Osteocyte (in vitro differentiated cells): ENCODE measurements at regions not wholly inside any gene's neighbourhood (a gene's known extent, or its start where the extent isn't known, plus 50 kb on each side); places are given as distances from the start of the nearest gene placed in this dataset.

Experiments
- DNase-seq: peaks from one replicate; pipeline ENCODE4 v3.0.0; 2021; ENCODE audit warnings: mixed read lengths; ENCODE audit not compliant: unreplicated experiment; ENCODE audit errors: extremely low spot score
- H3K27ac Mint-ChIP-seq: one replicate; pipeline ENCODE4 v1.8.0; 2021; ENCODE audit warnings: mild to moderate bottlenecking, mixed read lengths; ENCODE audit not compliant: unreplicated experiment
- H3K27me3 Mint-ChIP-seq: one replicate; pipeline ENCODE4 v1.8.0; 2021; ENCODE audit warnings: mixed read lengths; ENCODE audit not compliant: unreplicated experiment
- H3K36me3 Mint-ChIP-seq: one replicate; pipeline ENCODE4 v1.8.0; 2021; ENCODE audit warnings: mixed read lengths; ENCODE audit not compliant: unreplicated experiment
- H3K4me1 Mint-ChIP-seq: one replicate; pipeline ENCODE4 v1.8.0; 2021; ENCODE audit warnings: mixed read lengths; ENCODE audit not compliant: unreplicated experiment
- H3K4me3 Mint-ChIP-seq: one replicate; pipeline ENCODE4 v1.8.0; 2021; ENCODE audit warnings: mild to moderate bottlenecking, moderate library complexity, mixed read lengths; ENCODE audit not compliant: unreplicated experiment
- H3K9me3 Mint-ChIP-seq: one replicate; pipeline ENCODE4 v1.8.0; 2021; ENCODE audit warnings: mixed read lengths; ENCODE audit not compliant: unreplicated experiment
- CTCF ChIP-seq: fragments of 200-600 bp; sonication (generic); IDR thresholded peaks from 2 replicates; pipeline ENCODE4 v1.5.0; 2021; ENCODE audit warnings: antibody characterized with exemption, mild to moderate bottlenecking, moderate library complexity

DNA sequence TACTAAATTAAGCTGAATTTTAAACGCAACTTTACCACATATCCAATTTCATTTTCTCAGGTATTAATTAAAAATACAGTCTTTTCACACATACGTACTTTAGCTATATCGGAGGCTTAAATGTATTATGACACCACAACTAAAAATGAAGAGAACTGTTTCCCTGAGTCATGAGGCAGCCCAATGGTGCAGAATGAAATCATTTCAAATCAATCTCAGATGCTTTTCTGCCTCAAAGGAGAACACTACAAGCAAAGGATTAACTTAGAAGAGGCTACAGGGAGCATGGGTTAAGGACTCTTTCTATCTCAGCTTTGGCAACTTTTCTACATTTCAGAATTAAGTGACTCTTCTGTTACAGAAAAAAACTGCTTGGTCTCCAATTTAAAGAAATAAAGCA is 516.3 kb upstream of the HTR2A start:
- no peaks in the 10 kb centered on the region for H3K36me3 Mint-ChIP-seq
- no peak overlapping the region for H3K4me3 Mint-ChIP-seq
- H3K27me3 Mint-ChIP-seq = no peaks in the 10 kb centered on the region
- no peak for TF ChIP-seq CTCF
- H3K4me1 Mint-ChIP-seq = no peaks in the 10 kb centered on the region
- DNase-seq = no peak
- no peak overlapping the region for H3K27ac Mint-ChIP-seq
- no peaks in the 10 kb centered on the region for H3K9me3 Mint-ChIP-seq

- Mint-ChIP-seq H3K9me3 (no peaks in the 10 kb centered on the region), H3K27ac (no peak overlapping the region), H3K4me3 (no peak overlapping the region), H3K36me3 (no peaks in the 10 kb centered on the region), H3K4me1 (no peaks in the 10 kb centered on the region), H3K27me3 (no peaks in the 10 kb centered on the region)
- TF ChIP-seq CTCF = no peak
- no peak for DNase-seq
Observed at GRCh38 chr13:47409778-47410177, 512.9 kb upstream of the HTR2A start.

GRCh38 chr13:47408546-47409319 is 511.9 kb upstream of the HTR2A start:
- Mint-ChIP-seq H3K27ac (no peak overlapping the region), H3K4me1 (no peaks in the 10 kb centered on the region), H3K36me3 (no peaks in the 10 kb centered on the region), H3K9me3 (no peaks in the 10 kb centered on the region), H3K4me3 (no peak overlapping the region), H3K27me3 (no peaks in the 10 kb centered on the region)
- no peak for TF ChIP-seq CTCF
- no peak for DNase-seq

- no peaks in the 10 kb centered on the region for H3K27me3 Mint-ChIP-seq
- no peak for TF ChIP-seq CTCF
- H3K36me3 Mint-ChIP-seq = no peaks in the 10 kb centered on the region
- no peak overlapping the region for H3K27ac Mint-ChIP-seq
- no peaks in the 10 kb centered on the region for H3K9me3 Mint-ChIP-seq
- no peak for DNase-seq
- H3K4me1 Mint-ChIP-seq = no peaks in the 10 kb centered on the region
- no peak overlapping the region for H3K4me3 Mint-ChIP-seq
Observed at GRCh38 chr13:47407808-47408207, 511.0 kb upstream of the HTR2A start.

GRCh38 chr13:47399599-47399998 is 502.7 kb upstream of the HTR2A start:
- Mint-ChIP-seq H3K9me3 (peaks cover 5% of the 10 kb centered on the region), H3K27ac (no peak overlapping the region), H3K27me3 (no peaks in the 10 kb centered on the region), H3K36me3 (no peaks in the 10 kb centered on the region), H3K4me1 (no peaks in the 10 kb centered on the region), H3K4me3 (no peak overlapping the region)
- no peak for DNase-seq
- no peak for TF ChIP-seq CTCF
